ENCODE measurements at regions not wholly inside any gene's neighbourhood (a gene's known extent, or its start where the extent isn't known, plus 50 kb on each side); places are given as distances from the start of the nearest gene placed in this dataset.
"Not testable (repeated sequence)": the region's sequence is repeated elsewhere in the genome, so short reads cannot be mapped to it uniquely, and the experiment has no call there.

GRCh38 chr6:19256123-19256522 lies 581.0 kb upstream of the ID4 start:
- DNase-seq (ENCODE audit: low read depth): not testable (repeated sequence)

- no peak for DNase-seq (ENCODE audit: low read depth)
Measured at GRCh38 chr6:19261642-19262041, 575.5 kb upstream of the ID4 start.

- DNase-seq (ENCODE audit: low read depth): no peak
Measured at GRCh38 chr6:19268117-19268516, 569.1 kb upstream of the ID4 start.

GRCh38 chr6:19268718-19269117 lies 568.5 kb upstream of the ID4 start:
- no peak for DNase-seq (ENCODE audit: low read depth)

GRCh38 chr6:19269341-19269898 lies 567.8 kb upstream of the ID4 start:
- DNase-seq (ENCODE audit: low read depth): no peak

- no peak for DNase-seq (ENCODE audit: low read depth)
Measured at GRCh38 chr6:19270616-19271015, 566.6 kb upstream of the ID4 start.

- DNase-seq (ENCODE audit: low read depth): no peak
Measured at GRCh38 chr6:19279273-19279684, 557.9 kb upstream of the ID4 start.

GRCh38 chr6:19287928-19288327 lies 549.2 kb upstream of the ID4 start:
- DNase-seq (ENCODE audit: low read depth): no peak

GRCh38 chr6:19289457-19289856 lies 547.7 kb upstream of the ID4 start:
- DNase-seq (ENCODE audit: low read depth): no peak

GRCh38 chr6:19297880-19298279 lies 539.3 kb upstream of the ID4 start:
- DNase-seq (ENCODE audit: low read depth): no peak

- DNase-seq (ENCODE audit: low read depth): no peak
Measured at GRCh38 chr6:19298421-19298820, 538.7 kb upstream of the ID4 start.

GRCh38 chr6:19299129-19299528 lies 538.0 kb upstream of the ID4 start:
- DNase-seq (ENCODE audit: low read depth): no peak

GRCh38 chr6:19301980-19302379 lies 535.2 kb upstream of the ID4 start:
- DNase-seq (ENCODE audit: low read depth): no peak

GRCh38 chr6:19303383-19303782 lies 533.8 kb upstream of the ID4 start:
- DNase-seq (ENCODE audit: low read depth): no peak

- no peak for DNase-seq (ENCODE audit: low read depth)
Measured at GRCh38 chr6:19309661-19310060, 527.5 kb upstream of the ID4 start.

GRCh38 chr6:19311786-19312185 lies 525.4 kb upstream of the ID4 start:
- no peak for DNase-seq (ENCODE audit: low read depth)

GRCh38 chr6:19312241-19312978 lies 524.8 kb upstream of the ID4 start:
- no peak for DNase-seq (ENCODE audit: low read depth)

- DNase-seq (ENCODE audit: low read depth): no peak
Measured at GRCh38 chr6:19317431-19317986, 519.7 kb upstream of the ID4 start.

GRCh38 chr6:19319005-19319404 lies 518.2 kb upstream of the ID4 start:
- DNase-seq (ENCODE audit: low read depth): no peak

- DNase-seq (ENCODE audit: low read depth): no peak
Measured at GRCh38 chr6:19320111-19320581, 517.0 kb upstream of the ID4 start.

- DNase-seq (ENCODE audit: low read depth): no peak
Measured at GRCh38 chr6:19322691-19323485, 514.3 kb upstream of the ID4 start.

- DNase-seq (ENCODE audit: low read depth): no peak
Measured at GRCh38 chr6:19324376-19324775, 512.8 kb upstream of the ID4 start.

GRCh38 chr6:19325335-19325789 lies 511.8 kb upstream of the ID4 start:
- DNase-seq (ENCODE audit: low read depth): no peak
